GM21619 (cell line): ENCODE measurements at regions not wholly inside any gene's neighbourhood (a gene's known extent, or its start where the extent isn't known, plus 50 kb on each side); places are given as distances from the start of the nearest gene placed in this dataset.
"Not testable (repeated sequence)": the region's sequence is repeated elsewhere in the genome, so short reads cannot be mapped to it uniquely, and the experiment has no call there.

Source experiments
- ATAC-seq: cut with Tn5 transposase; IDR thresholded peaks from one replicate; pipeline ENCODE4 v1.9.1; 2021; ENCODE audit not compliant: unreplicated experiment

DNA sequence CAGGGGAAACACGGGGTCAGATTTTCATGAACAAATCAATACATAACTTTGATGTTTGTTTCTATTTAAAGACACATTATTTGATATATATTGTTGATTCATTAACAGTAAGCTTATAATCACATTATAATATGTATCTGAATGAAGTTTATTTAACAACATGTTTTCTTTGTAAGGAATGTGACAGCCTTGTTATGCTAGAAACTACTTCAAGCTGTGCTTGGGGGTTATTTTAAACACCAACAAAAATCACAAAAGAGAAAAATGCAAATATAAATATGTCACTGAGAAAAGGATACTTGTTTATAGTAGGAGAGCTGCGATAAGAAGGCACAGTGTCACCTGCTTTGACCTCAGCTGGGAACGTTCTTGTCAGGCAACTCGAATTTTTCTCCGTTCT lies 354.6 kb upstream of the AGA start:
- ATAC-seq, result no peak

DNA sequence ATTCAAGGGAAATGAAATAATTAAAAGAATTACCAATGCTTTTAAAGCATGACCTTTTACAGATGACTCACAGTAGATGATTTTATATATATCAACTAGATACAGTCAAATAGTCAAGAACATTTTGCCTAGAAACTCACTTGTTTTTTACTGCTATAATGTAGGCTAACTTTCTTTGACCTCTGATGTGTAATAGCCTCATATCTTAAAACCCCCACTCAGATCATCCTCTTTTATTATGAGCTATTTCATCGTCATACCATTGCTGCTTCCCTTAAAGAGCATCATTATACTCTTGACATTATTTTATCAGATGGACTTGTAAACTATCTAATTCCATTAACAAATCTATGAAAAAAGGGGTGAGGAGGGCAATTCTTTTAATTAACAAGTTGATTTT lies 355.9 kb upstream of the AGA start:
- no peak for ATAC-seq

DNA sequence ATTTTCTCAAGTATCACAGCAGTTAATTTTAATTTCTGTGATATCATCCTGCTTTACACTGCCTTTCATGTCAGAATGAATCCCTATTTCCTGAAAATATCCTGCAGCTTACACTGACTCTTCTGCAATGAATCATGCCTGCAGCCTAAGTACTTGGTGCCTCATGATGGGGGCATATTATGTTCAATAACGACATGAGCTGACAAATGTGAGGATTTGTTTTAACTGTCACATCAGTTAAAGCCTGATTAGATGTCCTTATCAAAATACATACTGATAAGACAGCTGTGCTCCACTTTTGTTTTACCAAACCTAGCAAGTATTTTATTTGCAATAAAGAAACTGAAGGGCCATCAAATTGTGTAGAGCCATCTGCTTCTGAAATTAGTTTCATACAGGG lies 359.9 kb upstream of the AGA start:
- no peak for ATAC-seq

- ATAC-seq, result no peak
These were observed 360.4 kb upstream of the AGA start for GRCh38 chr4:177802661-177803060.

GRCh38 chr4:177803151-177803550 lies 360.9 kb upstream of the AGA start:
- ATAC-seq, result no peak

DNA sequence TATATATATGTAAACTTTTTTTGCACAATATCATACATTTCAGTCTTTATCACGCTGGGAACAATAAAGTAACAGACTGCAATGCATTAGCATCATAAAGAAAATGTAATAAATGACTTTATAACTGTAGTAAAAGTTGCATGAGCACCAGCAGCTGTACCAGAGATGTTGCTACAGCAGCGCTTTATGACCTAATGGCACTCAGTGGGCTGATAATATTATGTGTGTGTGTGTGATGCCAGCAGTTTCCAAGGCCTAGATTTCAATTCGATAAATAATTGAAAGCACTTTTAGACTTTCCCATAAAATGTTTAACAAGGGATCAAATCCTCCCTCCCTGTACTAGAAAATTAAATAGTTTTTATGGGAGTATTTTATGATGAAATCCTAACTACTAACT lies 367.6 kb upstream of the AGA start:
- no peak for ATAC-seq

GRCh38 chr4:177810220-177810619 lies 368.0 kb upstream of the AGA start:
- ATAC-seq, result no peak

DNA sequence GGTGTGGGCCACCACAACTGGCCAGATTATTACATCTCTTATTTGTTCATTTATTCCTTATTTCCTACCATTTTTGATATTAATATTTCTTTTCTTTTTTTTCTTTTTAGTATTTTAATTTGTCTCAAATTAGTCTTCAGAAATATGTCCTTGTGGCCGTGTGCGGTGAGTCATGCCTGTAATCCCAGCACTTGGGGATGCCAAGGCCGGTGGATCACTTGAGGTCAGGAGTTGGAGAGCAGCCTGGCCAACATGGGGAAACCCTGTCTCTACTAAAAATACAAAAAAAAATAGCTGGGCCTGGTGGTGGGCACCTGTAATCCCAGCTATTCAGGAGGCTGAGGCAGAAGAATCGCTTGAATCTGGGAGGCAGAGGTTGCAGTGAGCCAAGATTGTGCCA lies 376.2 kb upstream of the AGA start:
- not testable (repeated sequence) for ATAC-seq

GRCh38 chr4:177826973-177827372 lies 384.7 kb upstream of the AGA start:
- no peak for ATAC-seq

DNA sequence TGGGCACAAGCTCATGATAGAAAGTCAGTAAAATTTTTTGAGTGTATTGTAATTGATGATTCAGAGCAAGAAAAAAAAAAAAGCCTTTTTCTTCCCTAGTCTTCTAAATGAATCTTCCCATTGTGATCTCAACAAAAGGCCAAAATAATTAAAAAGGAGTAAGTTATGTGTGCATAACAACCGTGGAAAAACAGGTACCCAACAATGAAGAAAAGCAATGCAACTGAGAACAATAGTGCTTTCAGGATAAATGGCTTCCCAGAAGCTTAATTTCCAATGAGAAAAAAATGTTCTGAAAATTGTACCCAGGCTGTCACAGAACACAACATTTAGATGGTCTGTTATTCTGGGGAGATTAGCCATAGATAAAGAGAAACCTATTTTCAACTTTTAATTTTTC lies 399.0 kb upstream of the AGA start:
- ATAC-seq, result no peak

GRCh38 chr4:177853229-177853628 lies 411.0 kb upstream of the AGA start:
- ATAC-seq, result no peak

DNA sequence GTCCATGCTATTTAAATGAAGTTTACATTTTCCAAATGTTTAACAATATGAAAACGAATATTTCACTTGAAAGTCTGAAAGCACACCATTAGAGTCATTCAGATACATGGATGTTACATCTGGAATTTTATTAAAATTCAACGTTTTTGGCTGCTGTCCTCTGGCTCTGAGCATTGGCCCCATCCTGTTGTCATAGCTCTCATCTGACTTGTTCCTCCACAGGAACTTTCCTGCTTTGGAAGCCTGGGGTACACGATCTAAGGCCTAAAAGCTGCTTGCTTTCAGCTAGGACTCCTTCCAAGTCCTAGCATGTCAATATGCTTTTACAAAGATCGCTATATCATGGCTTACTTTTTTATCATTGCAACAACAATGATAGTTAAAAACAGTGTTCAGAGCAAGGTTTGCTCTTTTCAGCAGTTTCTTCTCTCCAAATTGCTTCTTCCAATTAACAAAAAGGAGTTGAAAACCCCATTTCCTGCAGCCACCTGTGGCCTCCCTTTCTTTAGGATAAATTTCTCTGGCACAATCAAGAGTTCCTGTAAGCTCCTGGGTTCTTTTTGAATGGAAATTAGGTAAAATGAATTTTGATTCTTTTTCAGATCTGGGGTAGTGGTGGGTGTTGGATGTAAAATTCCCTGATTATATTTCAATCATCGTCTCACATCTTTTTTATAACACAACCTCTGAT lies 413.4 kb upstream of the AGA start:
- no peak for ATAC-seq

DNA sequence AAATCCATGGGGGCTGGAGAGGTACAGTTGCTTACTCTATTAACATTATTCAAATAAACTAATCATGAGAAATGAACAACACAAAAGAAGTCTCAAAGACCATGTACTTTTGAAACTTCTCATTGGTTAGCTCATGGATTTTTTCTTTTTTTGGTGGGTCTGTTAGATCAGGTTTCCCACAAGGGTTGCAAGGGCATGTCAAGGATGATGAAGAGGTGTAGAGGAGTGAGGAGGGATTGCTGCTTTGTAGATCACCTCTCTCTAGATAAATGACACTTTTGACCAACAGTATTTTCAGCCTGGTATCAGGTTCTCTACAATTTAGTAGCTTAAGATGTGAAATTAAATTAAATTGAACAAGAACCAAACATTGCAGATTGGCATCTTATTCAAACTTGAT lies 417.9 kb upstream of the AGA start:
- ATAC-seq, result no peak

GRCh38 chr4:177861551-177862094 lies 419.4 kb upstream of the AGA start:
- ATAC-seq, result no peak

- no peak for ATAC-seq
These were observed 420.4 kb upstream of the AGA start for GRCh38 chr4:177862541-177863176.

GRCh38 chr4:177879851-177880250 lies 437.6 kb upstream of the AGA start:
- no peak for ATAC-seq

DNA sequence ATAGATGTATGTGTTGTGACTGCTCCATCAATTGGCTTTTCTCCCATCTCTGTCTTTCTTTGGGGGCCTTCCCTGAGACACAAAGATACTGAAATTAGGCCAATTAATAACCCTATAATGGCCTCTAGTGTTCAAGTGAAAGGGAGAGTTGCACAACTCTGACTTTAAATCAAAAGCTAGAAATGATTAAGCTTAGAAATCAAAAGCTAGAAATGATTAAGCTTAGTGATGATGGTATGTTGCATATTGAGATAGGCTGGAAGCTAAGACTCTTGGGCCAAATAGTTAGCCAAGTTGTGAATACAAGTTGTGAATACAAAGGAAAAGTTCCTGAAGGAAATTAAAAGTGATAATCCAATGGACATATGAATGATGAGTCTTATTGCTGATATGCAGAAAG lies 452.9 kb upstream of the AGA start:
- ATAC-seq, result no peak

DNA sequence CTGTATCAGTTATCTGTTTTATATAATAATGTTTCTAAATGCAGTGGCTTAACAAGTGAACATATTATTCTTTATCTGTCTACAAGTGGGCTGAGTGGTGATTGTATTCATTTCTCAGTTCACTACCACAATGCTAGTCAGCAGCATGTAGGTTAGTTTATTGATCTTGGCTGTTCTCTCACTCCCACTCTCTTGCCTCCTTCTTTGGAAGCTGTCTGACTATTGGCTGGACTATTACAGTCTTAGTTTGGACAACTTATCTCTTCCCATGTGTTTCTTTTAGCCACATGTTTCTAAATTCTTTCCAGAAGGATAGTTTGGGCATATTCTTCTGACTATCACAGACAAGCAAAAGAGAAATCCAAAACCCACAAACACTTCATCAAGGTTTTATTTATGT lies 459.5 kb upstream of the AGA start:
- ATAC-seq, result no peak

DNA sequence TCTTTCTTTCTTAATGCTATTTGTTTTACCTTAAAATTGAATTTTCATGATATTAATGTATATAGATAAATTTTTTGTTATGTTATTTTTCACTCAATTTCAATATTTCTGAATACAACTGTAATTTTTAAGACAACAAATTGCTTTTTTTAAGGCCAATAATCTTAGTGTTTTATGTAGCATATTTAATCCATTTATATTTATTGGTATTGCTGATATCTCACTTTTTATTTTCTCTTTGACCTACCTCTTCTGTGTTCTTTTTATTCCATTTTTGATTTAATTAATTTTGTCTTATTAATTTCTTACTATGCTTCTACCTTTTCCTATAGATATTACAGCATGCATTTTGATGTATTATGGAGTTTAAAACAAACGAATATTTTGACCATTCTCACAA lies 460.1 kb upstream of the AGA start:
- no peak for ATAC-seq

GRCh38 chr4:177907736-177908424 lies 465.6 kb upstream of the AGA start:
- ATAC-seq, result no peak

- ATAC-seq, result no peak
These were observed 479.5 kb upstream of the AGA start for GRCh38 chr4:177921715-177922114.

- ATAC-seq, result no peak
These were observed 481.7 kb upstream of the AGA start for GRCh38 chr4:177923888-177924287.
